SJCRH30 (cell line): ENCODE measurements at regions not wholly inside any gene's neighbourhood (a gene's known extent, or its start where the extent isn't known, plus 50 kb on each side); places are given as distances from the start of the nearest gene placed in this dataset.

Source experiments
- DNase-seq, 2 experiments: peaks; one replicate each; pipeline ENCODE4 v3.0.0-alpha.2; 2015 to 2020
- H3K27ac ChIP-seq: fragments of 250-450 bp; sonication (Bioruptor Pico); 2 replicates; pipeline ENCODE4 v1.5.1; 2020; ENCODE audit warnings: mild to moderate bottlenecking, moderate library complexity
- H3K27me3 ChIP-seq: fragments of 250-450 bp; sonication (Bioruptor Pico); 2 replicates; pipeline ENCODE4 v1.5.1; 2020; ENCODE audit warnings: mild to moderate bottlenecking, moderate library complexity
- H3K36me3 ChIP-seq: fragments of 250-450 bp; sonication (Bioruptor Pico); 2 replicates; pipeline ENCODE4 v1.5.1; 2020; ENCODE audit warnings: mild to moderate bottlenecking, moderate library complexity
- H3K4me1 ChIP-seq: fragments of 250-450 bp; sonication (Bioruptor Pico); 2 replicates; pipeline ENCODE4 v1.5.1; 2020; ENCODE audit warnings: mild to moderate bottlenecking, moderate library complexity
- H3K4me3 ChIP-seq: fragments of 250-450 bp; sonication (Bioruptor Pico); 2 replicates; pipeline ENCODE4 v1.5.1; 2020; ENCODE audit warnings: mild to moderate bottlenecking, moderate library complexity
- H3K9me3 ChIP-seq: fragments of 250-450 bp; sonication (Bioruptor Pico); replicated peaks from 2 replicates; pipeline ENCODE4 v1.5.1; 2020; ENCODE audit warnings: mild to moderate bottlenecking, moderate library complexity

DNA sequence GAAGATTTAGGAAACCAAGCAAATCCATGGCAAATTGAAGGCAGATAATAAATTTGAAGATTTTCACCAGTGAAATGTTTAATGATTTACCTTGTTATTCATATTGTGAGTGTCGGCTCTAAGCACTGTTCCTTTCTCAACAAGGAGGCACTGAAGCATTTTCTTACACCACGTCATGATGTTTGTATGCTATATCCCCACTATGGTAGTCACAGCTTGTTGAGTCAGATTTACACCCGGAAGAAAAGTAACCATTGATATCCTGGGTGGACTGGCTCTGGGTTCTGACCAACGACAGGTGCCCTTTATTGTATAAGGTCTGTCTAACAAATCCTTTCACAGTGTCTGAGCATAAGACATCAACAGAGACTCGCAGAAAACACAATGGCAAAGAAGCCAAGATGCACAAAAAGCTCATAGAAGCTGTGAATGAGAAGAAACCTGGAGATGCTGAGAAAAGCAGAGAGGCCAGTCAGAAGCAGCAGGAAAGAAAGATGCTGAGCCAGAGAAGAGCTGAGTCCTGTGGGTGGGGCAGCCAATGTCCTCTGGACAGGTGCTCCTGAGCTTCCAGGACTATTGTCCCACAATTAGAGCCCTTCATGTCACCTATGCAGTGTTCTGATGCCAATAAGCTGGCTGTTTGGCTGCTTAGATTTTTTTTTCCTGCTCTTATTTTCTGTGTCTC is 49.7 kb upstream of the ARHGAP5 start:
- H3K27me3 ChIP-seq = no peaks in the 10 kb centered on the region
- no peak overlapping the region for H3K27ac ChIP-seq
- DNase-seq = peak in 1 of 2 experiments; percentile 16
- no peaks in the 10 kb centered on the region for H3K36me3 ChIP-seq
- H3K9me3 ChIP-seq = peaks cover 2% of the 10 kb centered on the region; the same call in 1 of the 2 replicates
- no peaks in the 10 kb centered on the region for H3K4me1 ChIP-seq
- H3K4me3 ChIP-seq = no peak overlapping the region
